GM19372 (cell line): ENCODE measurements at regions not wholly inside any gene's neighbourhood (a gene's known extent, or its start where the extent isn't known, plus 50 kb on each side); places are given as distances from the start of the nearest gene placed in this dataset.

Source experiments
- ATAC-seq: cut with Tn5 transposase; IDR thresholded peaks from one replicate; pipeline ENCODE4 v1.9.1; 2021; ENCODE audit warnings: mild to moderate bottlenecking, low read depth, moderate library complexity; ENCODE audit not compliant: unreplicated experiment

DNA sequence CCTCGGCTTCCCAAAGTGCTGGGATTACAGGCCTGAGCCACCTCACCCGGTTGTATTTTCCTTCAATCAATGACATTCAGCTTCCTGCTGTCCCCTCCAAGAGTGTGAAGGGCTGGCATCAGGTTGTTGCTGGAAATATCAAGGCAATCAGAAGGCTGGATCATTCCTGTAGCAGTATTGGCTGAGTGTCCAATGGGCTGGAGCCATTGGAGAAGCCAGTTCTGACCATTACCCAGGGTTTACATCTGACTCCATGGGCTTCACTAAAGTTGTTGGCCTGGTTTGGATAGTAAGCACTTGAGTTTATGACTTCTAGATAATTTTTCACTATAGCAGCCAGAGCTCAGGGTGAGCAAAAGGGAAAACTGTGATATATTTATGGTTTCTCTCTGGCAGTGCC lies 137.0 kb downstream of the DLEU7 start:
- ATAC-seq = no peak

- no peak for ATAC-seq
Observed at GRCh38 chr13:50707628-50708027, 135.9 kb downstream of the DLEU7 start.

GRCh38 chr13:50708461-50708860 lies 135.0 kb downstream of the DLEU7 start:
- ATAC-seq = no peak

DNA sequence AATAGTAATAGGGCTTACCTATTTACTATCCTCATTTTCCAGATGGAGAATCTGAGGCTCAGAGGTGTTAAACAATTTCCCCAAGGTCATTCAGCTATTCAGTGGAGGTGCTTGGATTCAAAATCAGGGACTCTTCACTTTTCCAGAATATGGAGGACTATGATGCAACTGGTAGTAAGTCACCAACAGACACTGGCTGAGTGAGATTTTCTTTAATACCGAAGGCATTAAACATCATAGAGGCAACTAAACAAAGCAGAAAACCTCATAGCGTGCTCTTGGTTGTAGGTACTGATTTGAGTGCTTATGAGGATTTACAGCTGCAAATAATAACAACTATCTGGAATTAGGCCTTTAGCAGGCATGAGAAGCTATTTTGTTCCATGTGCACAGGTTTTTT lies 134.4 kb downstream of the DLEU7 start:
- no peak for ATAC-seq

DNA sequence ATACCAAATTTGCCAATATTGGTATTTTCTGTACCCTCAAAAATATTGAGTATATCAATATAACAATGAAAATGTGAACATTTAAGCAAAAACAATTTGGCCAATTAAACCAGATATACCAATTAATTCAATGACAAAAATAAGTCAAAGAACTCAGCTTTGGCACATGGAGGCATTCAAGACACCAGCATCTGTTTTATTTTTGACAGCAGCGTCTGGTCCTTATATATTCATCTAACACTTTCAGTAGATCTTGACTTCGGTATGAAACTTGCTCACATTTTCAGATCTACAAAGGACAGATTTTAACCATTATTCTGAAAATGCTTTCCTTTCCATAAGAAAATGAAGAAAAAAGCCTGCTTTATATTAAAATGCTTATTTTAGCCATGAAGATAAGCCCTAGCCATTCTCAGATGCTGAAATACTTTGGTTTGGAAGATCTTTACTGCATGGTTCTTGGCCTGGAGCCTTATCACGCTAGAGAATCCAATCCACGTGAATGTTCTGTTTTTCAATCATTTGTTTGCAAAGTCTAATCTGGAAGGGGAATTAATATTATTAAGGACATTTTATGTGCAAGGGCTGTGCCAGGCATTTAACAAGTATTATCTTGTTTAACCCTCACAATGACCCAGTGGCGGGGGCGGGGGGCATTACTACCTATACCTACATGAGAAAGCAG lies 132.2 kb downstream of the DLEU7 start:
- ATAC-seq = no peak

- no peak for ATAC-seq
Observed at GRCh38 chr13:50711996-50712395, 131.5 kb downstream of the DLEU7 start.

GRCh38 chr13:50712456-50712855 lies 131.0 kb downstream of the DLEU7 start:
- no peak for ATAC-seq

DNA sequence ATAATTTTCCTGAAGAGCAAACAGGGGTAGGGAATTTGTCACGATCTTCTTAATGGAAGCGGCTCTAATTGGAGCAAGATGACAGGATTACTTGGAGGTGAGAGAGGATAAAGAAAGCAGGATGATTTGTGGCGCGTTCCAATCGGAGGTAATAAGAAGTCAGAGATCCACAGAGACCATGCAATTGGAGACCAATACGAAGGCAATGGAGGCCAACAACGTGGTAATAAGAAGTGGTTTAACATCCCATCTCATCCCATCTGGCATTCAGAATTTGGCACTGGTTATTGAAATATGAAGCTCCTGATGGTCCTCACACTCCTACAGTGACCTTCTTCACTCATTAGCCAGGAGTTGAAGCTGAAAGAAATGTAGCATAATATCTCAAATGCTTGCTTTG lies 130.6 kb downstream of the DLEU7 start:
- no peak for ATAC-seq

GRCh38 chr13:50713523-50714248 lies 129.8 kb downstream of the DLEU7 start:
- peak; percentile 57 for ATAC-seq

DNA sequence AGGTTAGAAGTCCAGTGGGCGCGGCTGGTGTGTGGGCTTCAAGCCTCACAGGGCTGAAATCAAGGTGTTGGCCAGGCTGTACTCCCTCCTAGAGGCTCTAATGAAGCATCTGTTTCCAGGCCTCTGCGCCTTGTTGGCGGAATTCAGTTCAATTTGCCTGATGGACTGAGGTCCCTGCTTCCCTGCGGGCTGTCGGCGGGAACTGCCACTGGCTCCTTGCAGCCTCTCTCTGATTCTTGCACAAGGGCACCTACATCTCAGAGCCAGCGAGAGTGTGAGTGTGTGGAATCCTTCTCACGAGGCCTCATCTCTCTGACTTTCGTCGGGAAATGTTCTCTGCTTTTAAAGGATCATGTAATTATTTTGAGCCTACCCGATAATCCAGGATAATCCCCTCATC lies 128.6 kb downstream of the DLEU7 start:
- ATAC-seq = no peak

- ATAC-seq = no peak
Observed at GRCh38 chr13:50715402-50716146, 127.9 kb downstream of the DLEU7 start.

GRCh38 chr13:50720861-50721671 lies 122.4 kb downstream of the DLEU7 start:
- ATAC-seq = no peak

- ATAC-seq = no peak
Observed at GRCh38 chr13:50721672-50721992, 121.9 kb downstream of the DLEU7 start.

DNA sequence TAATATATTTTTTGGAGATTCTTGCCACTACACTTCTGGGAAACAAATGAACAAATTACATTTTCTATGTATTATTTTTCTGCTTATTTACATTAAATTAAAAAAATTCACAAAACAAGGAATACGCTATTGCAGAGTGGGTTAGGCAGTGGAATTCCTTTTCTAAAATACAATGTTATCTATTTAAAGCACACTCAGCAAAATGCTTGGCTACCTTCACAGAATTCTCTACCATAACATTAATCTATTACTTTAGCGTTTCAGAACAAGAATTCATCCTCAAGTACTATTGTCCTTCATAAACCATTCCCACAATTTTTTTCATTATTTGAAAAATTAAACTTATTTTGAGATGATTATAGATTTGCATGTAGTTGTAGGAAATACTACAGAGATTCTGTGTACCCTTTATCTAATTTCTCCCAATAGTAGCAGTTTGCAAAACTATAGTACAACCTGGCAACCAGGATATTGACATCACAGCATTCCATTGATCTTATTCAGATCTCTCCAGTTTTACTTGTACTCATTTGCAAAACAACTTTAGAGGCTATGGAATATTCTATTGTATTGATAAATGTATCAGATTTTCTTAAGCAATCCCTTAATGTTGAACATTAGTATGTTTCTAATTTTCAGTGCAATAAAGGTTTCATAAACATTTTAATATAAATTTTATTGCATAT lies 120.9 kb downstream of the DLEU7 start:
- no peak for ATAC-seq

DNA sequence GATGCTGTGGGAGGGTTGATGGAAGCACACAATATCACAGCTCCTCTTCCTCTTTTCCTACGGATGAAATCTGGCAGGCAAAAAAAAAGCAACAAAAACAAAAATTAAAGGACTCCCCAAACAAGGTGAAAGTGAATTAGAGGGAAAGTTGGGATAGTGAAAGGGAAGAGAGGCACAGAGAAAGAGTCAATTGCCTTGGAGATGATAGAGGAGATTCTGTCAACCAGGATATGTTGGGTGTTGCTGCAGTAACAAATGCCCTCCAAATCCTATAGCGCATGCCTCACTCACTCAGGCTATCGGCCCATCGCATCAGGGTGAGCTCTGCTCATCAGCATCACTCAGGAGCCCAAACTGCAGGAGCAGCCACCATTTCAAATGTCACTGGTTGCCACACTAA lies 119.1 kb downstream of the DLEU7 start:
- ATAC-seq = no peak

GRCh38 chr13:50724913-50725312 lies 118.6 kb downstream of the DLEU7 start:
- ATAC-seq = no peak

GRCh38 chr13:50726164-50726563 lies 117.3 kb downstream of the DLEU7 start:
- no peak for ATAC-seq

- ATAC-seq = no peak
Observed at GRCh38 chr13:50729177-50729576, 114.3 kb downstream of the DLEU7 start.

- no peak for ATAC-seq
Observed at GRCh38 chr13:50730496-50731351, 112.8 kb downstream of the DLEU7 start.
